ENCODE measurements at regions not wholly inside any gene's neighbourhood (a gene's known extent, or its start where the extent isn't known, plus 50 kb on each side); places are given as distances from the start of the nearest gene placed in this dataset.

DNA sequence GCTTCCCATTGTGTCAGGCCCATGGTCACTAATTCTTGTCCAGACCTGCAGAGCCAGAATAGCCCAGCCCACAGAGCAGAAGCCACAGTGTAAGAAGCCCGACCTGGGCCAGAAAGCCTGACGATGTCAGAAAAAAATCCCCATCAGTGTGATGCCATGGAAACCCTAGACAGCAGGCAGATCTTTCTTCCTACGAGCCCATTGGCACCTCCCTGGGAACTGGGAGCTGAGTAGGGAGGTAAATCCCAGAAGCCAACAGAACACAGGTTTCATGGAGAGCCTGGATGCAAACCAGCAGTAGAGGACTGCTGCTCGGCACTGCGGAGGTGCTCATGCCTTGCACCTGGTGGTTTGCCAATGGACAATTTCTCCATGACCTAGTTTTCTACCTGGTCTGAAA is 82.2 kb upstream of the SLC22A16 start:
- peaks cover 39% of the 10 kb centered on the region for H3K4me1 Mint-ChIP-seq
- H3K27ac Mint-ChIP-seq = no peak overlapping the region
- ATAC-seq (ENCODE audit: low read depth) (no peak), DNase-seq (no peak)
- TF ChIP-seq CTCF (IDR thresholded peaks at IDR 0.05) = no peak
- no peaks in the 10 kb centered on the region for H3K27me3 Mint-ChIP-seq
- intact Hi-C loops (cut with micrococcal nuclease) = no loop called here
- no peaks in the 10 kb centered on the region for H3K36me3 Mint-ChIP-seq (ENCODE audit: low read depth)
- ChIA-PET POLR2A (no interaction called here), CTCF (no interaction called here)
- H3K4me3 Mint-ChIP-seq = no peak overlapping the region
- H3K9me3 Mint-ChIP-seq = no peaks in the 10 kb centered on the region

DNA sequence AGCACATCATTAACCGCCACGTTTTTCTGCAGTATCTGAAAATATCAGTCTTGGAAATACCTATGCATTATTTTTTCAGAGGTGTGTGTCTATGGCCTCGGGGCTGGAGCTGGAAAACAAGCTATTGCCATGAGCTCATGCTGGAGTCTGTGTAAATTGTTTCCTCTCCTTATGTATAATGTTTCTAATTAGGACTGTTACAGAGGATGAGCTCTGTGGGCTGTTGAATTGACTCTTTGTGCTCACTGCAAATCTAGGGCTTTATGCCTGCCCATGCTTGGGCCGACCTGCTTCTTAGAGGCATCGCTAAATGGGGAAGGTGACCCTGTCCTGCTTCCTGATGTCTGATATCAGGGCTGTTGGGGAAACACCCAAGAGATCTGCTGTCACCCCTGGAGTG is 80.8 kb upstream of the SLC22A16 start:
- peaks cover 4% of the 10 kb centered on the region for H3K9me3 Mint-ChIP-seq
- intact Hi-C loops (cut with micrococcal nuclease) = no loop called here
- H3K27ac Mint-ChIP-seq = no peak overlapping the region
- POLR2A ChIA-PET = no interaction called here
- H3K36me3 Mint-ChIP-seq (ENCODE audit: low read depth) = peaks cover 2% of the 10 kb centered on the region
- peaks cover 4% of the 10 kb centered on the region for H3K27me3 Mint-ChIP-seq
- peaks cover 35% of the 10 kb centered on the region for H3K4me1 Mint-ChIP-seq
- CTCF ChIA-PET = no interaction called here
- DNase-seq (no peak), ATAC-seq (ENCODE audit: low read depth) (no peak)
- TF ChIP-seq CTCF (IDR thresholded peaks at IDR 0.05) = no peak
- H3K4me3 Mint-ChIP-seq = no peak overlapping the region

DNA sequence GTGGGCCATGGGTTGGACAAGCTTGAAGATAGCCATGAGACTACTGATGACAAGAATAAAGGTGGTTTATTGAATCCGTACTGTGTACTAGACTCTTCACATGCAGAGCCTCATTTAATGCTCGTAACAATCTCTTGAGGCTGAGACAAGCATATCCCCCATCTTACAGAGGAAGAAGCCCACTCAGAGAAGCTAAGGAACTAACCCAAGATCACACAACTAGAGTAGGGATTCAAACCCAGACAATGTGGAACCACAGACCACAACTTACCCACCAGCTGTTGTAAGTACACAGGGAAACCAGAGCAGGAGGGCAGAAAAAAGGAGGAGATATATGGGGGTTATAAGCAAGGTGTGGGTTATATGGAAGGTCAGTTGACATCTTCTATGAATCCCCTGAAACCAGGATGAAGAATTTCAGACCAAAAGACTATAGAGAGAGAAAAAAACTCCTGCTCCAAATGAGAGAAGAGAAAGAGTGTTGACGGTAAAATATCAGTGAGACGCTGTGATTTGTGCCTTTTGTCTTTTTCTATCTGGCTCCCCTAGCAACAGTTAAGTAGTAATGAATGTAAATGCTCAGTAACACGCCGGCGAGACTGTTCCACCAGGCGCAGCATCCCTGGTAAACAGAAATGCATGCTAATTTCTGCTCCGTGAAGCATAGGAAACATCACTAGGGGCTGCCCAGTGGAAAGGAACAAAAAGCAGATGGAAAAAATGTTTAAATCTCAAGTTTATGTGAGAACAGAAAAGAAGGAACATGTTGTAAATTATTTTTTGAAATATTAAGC is 80.1 kb upstream of the SLC22A16 start:
- DNase-seq (no peak), ATAC-seq (ENCODE audit: low read depth) (no peak)
- ChIA-PET CTCF (no interaction called here), POLR2A (no interaction called here)
- TF ChIP-seq CTCF (IDR thresholded peaks at IDR 0.05) = no peak
- Mint-ChIP-seq H3K9me3 (peaks cover 7% of the 10 kb centered on the region), H3K27ac (no peak overlapping the region), H3K36me3 (ENCODE audit: low read depth) (peaks cover 2% of the 10 kb centered on the region), H3K27me3 (peaks cover 4% of the 10 kb centered on the region), H3K4me3 (no peak overlapping the region), H3K4me1 (peaks cover 28% of the 10 kb centered on the region)
- intact Hi-C loops (cut with micrococcal nuclease) = no loop called here

GRCh38 chr6:110554966-110555460 is 78.6 kb upstream of the SLC22A16 start:
- TF ChIP-seq CTCF (IDR thresholded peaks at IDR 0.05) = no peak
- Mint-ChIP-seq H3K27me3 (peaks cover 6% of the 10 kb centered on the region), H3K4me3 (no peak overlapping the region), H3K9me3 (peaks cover 9% of the 10 kb centered on the region), H3K27ac (no peak overlapping the region), H3K36me3 (ENCODE audit: low read depth) (peaks cover 2% of the 10 kb centered on the region), H3K4me1 (peaks cover 13% of the 10 kb centered on the region)
- DNase-seq (no peak), ATAC-seq (ENCODE audit: low read depth) (no peak)
- CTCF ChIA-PET = no interaction called here
- intact Hi-C loops (cut with micrococcal nuclease) = no loop called here
- POLR2A ChIA-PET = no interaction called here

DNA sequence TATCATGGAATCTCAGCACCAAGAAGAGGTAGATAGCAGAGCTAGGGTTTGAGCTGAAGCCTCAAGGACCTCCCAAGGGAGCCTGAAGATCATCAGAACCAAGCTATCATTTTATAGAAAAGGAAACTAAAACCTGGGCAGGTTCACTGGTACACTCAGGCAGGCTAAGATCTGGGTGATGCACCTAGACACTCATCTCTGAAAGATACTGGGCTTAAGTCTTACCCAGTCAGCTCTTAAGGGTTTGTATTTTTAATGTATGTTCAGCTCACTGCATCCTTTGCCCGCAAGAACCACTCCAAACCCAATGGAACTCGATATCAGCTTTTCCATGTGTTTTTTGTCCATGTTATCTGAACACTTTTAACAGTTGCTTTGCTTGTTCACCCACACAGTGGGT is 78.0 kb upstream of the SLC22A16 start:
- CTCF ChIA-PET = no interaction called here
- Mint-ChIP-seq H3K27ac (no peak overlapping the region), H3K36me3 (ENCODE audit: low read depth) (peaks cover 2% of the 10 kb centered on the region), H3K4me3 (no peak overlapping the region), H3K9me3 (peaks cover 9% of the 10 kb centered on the region), H3K4me1 (peaks cover 7% of the 10 kb centered on the region), H3K27me3 (peaks cover 6% of the 10 kb centered on the region)
- TF ChIP-seq CTCF (IDR thresholded peaks at IDR 0.05) = no peak
- intact Hi-C loops (cut with micrococcal nuclease) = no loop called here
- ATAC-seq (ENCODE audit: low read depth) (no peak), DNase-seq (no peak)
- POLR2A ChIA-PET = no interaction called here

Data from activated B cell treated with CpG ODN at 0.5 μM for 24 hours (primary cell).